Fibroblast of lung (primary cell): ENCODE measurements at regions not wholly inside any gene's neighbourhood (a gene's known extent, or its start where the extent isn't known, plus 50 kb on each side); places are given as distances from the start of the nearest gene placed in this dataset.

Source experiments
- CTCF ChIP-seq, 2 donors: IDR thresholded peaks in 1 of 2; conservative IDR thresholded peaks in 1 of 2; 1 replicate in 1 of 2; 2 replicates in 1 of 2; pipeline ENCODE4 v1.5.1; 2011 to 2012; ENCODE audit warnings: low read length in 2 of 2, control low read depth in 1 of 2, inconsistent platforms in 1 of 2, low read depth in 1 of 2, mild to moderate bottlenecking in 1 of 2
- EZH2 ChIP-seq: IDR thresholded peaks from 2 replicates; pipeline ENCODE4 v1.5.1; 2012; ENCODE audit warnings: low read length, control low read depth, mild to moderate bottlenecking; ENCODE audit errors: missing control alignments

- TF ChIP-seq CTCF (conservative IDR thresholded peaks at IDR 0.05 in 1 of 2, IDR thresholded peaks at IDR 0.05 in 1 of 2; ENCODE audit: low read depth in 1 of 2, low read length in 2 of 2) (no peak), EZH2 (no peak)
These were observed 271.1 kb downstream of the PTPRC start for GRCh38 chr1:198909973-198910372.
